ENCODE measurements at regions not wholly inside any gene's neighbourhood (a gene's known extent, or its start where the extent isn't known, plus 50 kb on each side); places are given as distances from the start of the nearest gene placed in this dataset.

DNA sequence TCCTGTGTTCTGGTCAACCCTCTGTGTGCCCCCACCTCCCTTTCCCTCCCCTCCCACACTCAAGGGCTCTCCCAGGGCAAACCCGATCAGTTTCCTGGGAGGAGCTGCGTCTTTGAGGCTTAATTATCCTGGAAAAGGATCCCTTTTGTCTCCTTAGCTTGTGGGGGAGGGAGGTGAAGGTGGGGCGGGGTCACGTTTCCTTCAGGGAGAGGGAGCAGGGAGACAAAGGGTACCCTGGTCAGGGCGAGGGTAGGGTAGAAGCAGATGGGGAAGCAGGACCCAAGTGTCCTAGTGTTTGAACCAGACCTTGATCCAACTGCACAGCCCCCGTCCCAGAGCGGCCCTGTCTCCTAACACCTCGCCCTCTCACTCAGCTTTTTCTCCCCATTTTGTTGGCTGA, 90.1 kb downstream of the HIF1AN start:
- H3K27me3 ChIP-seq: peaks cover 13 to 95% (median 29%) of the 10 kb centered on the region in 9 donors
- no peaks in the 10 kb centered on the region for H3K4me1 ChIP-seq
- ATAC-seq (no peak), DNase-seq (no peak)
- no peak overlapping the region for H3K4me3 ChIP-seq
- H3K27ac ChIP-seq: no peak overlapping the region
- no peaks in the 10 kb centered on the region for H3K36me3 ChIP-seq
- intact Hi-C loops (cut with DNase I): no loop called here
- no peak for TF ChIP-seq POLR2A (IDR thresholded peaks at IDR 0.05)
- TF ChIP-seq, protein P1, sequence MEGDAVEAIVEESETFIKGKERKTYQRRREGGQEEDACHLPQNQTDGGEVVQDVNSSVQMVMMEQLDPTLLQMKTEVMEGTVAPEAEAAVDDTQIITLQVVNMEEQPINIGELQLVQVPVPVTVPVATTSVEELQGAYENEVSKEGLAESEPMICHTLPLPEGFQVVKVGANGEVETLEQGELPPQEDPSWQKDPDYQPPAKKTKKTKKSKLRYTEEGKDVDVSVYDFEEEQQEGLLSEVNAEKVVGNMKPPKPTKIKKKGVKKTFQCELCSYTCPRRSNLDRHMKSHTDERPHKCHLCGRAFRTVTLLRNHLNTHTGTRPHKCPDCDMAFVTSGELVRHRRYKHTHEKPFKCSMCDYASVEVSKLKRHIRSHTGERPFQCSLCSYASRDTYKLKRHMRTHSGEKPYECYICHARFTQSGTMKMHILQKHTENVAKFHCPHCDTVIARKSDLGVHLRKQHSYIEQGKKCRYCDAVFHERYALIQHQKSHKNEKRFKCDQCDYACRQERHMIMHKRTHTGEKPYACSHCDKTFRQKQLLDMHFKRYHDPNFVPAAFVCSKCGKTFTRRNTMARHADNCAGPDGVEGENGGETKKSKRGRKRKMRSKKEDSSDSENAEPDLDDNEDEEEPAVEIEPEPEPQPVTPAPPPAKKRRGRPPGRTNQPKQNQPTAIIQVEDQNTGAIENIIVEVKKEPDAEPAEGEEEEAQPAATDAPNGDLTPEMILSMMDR (IDR thresholded peaks at IDR 0.05): no peak
- 15 to 22% (median 18%) methylated on average over 8 of the region's 8 CpGs for WGBS, 4 donors
- no peaks in the 10 kb centered on the region for H3K9me3 ChIP-seq

DNA sequence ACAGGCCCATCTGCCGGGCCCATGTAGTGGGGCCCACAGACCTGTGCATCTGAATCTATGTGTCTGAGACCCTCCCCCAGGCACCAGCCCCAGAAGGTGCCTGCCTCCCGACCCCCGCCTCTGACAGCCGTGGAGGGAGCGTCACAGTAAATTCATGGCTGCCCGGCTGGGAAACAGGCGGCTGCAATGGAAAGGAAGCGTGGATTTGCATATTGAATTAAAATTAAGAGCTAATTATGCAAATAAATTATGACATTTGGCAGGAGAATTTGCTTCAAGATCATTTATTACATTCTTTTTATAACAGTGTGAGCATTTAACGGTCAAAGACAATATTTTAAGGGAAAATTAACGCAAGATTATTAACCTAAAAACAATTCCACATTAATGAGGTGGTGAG, 92.3 kb downstream of the HIF1AN start:
- TF ChIP-seq, protein P1 (IDR thresholded peaks at IDR 0.05): no peak
- no peak for TF ChIP-seq POLR2A (IDR thresholded peaks at IDR 0.05)
- Histone ChIP-seq H3K9me3 (no peaks in the 10 kb centered on the region), H3K36me3 (no peaks in the 10 kb centered on the region), H3K27me3 (peaks cover 0 to 84% (median 27%) of the 10 kb centered on the region in 9 donors), H3K4me3 (no peak overlapping the region), H3K27ac (no peak overlapping the region), H3K4me1 (no peaks in the 10 kb centered on the region)
- no peak for DNase-seq
- no peak for ATAC-seq
- 77 to 83% (median 81%) methylated on average over 9 to 10 of the region's 10 CpGs for WGBS, 4 donors
- intact Hi-C loops (cut with DNase I): no loop called here

DNA sequence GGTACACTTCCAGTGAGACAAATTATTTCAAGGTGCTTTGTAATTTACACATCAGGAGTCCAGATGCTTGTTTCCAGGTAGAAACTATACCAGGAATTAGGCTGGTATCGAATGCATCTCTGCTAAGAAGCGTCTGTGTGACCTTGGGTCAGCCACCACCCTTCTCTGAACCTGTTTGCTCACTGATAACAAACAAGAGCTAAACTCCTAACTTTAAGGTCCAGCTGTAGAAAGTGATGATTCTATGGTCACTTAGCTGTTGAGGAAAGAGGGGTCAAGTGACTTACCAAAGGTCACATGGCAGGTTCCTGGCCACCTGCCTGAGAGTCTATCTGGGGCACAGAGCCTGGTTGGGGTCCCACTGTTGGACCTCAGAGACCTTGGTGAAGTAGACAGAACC, 95.4 kb downstream of the HIF1AN start:
- no peak overlapping the region for H3K4me3 ChIP-seq
- H3K36me3 ChIP-seq: no peaks in the 10 kb centered on the region
- H3K27ac ChIP-seq: no peak overlapping the region
- peaks cover 0 to 66% (median 12%) of the 10 kb centered on the region in 9 donors for H3K27me3 ChIP-seq
- no peaks in the 10 kb centered on the region for H3K4me1 ChIP-seq
- H3K9me3 ChIP-seq: no peaks in the 10 kb centered on the region
- ATAC-seq (no peak), DNase-seq (no peak)
- no peak for TF ChIP-seq POLR2A (IDR thresholded peaks at IDR 0.05)
- TF ChIP-seq, protein P1 (IDR thresholded peaks at IDR 0.05): no peak
- intact Hi-C loops (cut with DNase I): no loop called here
- WGBS, 4 donors: 37 to 75% (median 68%) methylated on average over 2 of the region's 2 CpGs

DNA sequence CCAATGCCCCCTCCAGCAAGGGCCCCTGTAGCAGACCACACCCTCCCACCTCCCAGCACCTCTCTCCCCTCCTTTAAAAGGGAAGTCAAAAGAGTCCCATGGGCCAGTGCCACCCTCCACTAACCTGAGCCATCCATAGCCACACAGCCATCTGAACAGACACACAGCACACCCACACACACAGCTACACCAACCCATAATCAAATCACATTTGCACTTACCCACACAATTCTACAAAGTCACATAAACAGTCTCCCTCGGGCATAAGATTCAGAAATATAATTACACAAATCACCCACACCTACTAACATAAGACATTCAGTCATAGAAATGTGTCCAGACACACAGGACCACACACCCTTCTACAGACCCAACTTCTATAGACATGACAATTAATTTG, 96.3 kb downstream of the HIF1AN start:
- peaks cover 0 to 61% (median 12%) of the 10 kb centered on the region in 9 donors for H3K27me3 ChIP-seq
- intact Hi-C loops (cut with DNase I): no loop called here
- H3K4me3 ChIP-seq: no peak overlapping the region
- no peak for DNase-seq
- no peak for ATAC-seq
- H3K36me3 ChIP-seq: no peaks in the 10 kb centered on the region
- H3K4me1 ChIP-seq: no peaks in the 10 kb centered on the region
- WGBS, 4 donors: 53 to 82% (median 77%) methylated on average over 1 of the region's 1 CpG
- TF ChIP-seq POLR2A (IDR thresholded peaks at IDR 0.05): no peak
- TF ChIP-seq, protein P1 (IDR thresholded peaks at IDR 0.05): no peak
- no peak overlapping the region for H3K27ac ChIP-seq
- H3K9me3 ChIP-seq: no peaks in the 10 kb centered on the region
